ENCODE measurements at regions not wholly inside any gene's neighbourhood (a gene's known extent, or its start where the extent isn't known, plus 50 kb on each side); places are given as distances from the start of the nearest gene placed in this dataset.

DNA sequence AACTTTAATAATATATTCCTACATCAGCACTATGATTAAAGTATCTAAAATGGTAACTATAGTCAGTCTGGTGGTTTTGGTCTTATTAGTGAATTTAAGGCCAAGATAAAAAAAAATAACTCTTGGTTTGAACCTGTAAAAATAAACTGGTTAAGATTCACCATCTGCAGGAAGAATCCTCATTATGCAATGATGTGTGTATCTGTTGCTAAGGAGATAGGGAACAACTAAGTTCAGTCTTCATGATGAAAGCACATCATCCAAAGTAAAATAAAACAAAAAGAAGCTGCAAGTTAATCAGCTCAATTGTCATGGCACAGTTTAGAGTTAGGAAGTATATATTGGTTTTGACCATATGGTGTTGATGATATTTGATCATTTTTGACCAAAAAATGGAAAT, 466.0 kb downstream of the NYAP2 start:
- Histone ChIP-seq H3K27me3 (ENCODE audit: insufficient read depth, low read length, poor library complexity, severe bottlenecking) (no peaks in the 10 kb centered on the region), H3K4me3 (ENCODE audit: low read length) (no peak overlapping the region), H3K36me3 (ENCODE audit: insufficient read depth, low read length) (no peaks in the 10 kb centered on the region), H3K9me3 (ENCODE audit: low read length) (no peaks in the 10 kb centered on the region), H3K27ac (ENCODE audit: low read depth, low read length) (no peak overlapping the region), H3K4me1 (ENCODE audit: insufficient read depth, low read length) (no peaks in the 10 kb centered on the region)
- CTCF ChIA-PET = no interaction called here
- Mint-ChIP-seq H3K36me3 (no peaks in the 10 kb centered on the region), H3K4me1 (no peaks in the 10 kb centered on the region), H3K27me3 (no peaks in the 10 kb centered on the region), H3K4me3 (no peak overlapping the region), H3K27ac (no peak overlapping the region), H3K9me3 (no peaks in the 10 kb centered on the region)
- POLR2A ChIA-PET = no interaction called here
- no peak for DNase-seq

DNA sequence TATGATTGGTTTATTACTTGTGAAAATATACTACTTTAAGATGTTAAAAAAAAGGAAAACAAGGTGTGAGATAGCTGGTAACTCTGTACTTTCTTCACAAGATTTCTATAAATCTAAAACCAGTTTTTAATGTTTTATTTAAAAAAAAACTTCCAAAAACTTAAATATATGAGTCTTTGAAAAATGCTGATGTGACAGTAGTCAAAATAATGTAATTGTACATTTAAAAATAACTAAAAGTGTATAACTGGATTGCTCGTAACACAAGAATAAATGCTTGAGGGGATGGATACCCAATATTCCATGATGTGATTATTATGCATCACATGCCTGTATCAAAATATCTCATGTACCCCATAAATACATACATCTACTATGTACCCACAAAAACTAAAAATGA, 464.9 kb downstream of the NYAP2 start:
- H3K36me3 Mint-ChIP-seq = no peaks in the 10 kb centered on the region
- DNase-seq = no peak
- no peak overlapping the region for H3K27ac Mint-ChIP-seq
- H3K9me3 Mint-ChIP-seq = no peaks in the 10 kb centered on the region
- CTCF ChIA-PET = no interaction called here
- H3K27me3 ChIP-seq (ENCODE audit: insufficient read depth, low read length, poor library complexity, severe bottlenecking) = no peaks in the 10 kb centered on the region
- H3K9me3 ChIP-seq (ENCODE audit: low read length) = no peaks in the 10 kb centered on the region
- no peaks in the 10 kb centered on the region for H3K36me3 ChIP-seq (ENCODE audit: insufficient read depth, low read length)
- H3K4me3 ChIP-seq (ENCODE audit: low read length) = no peak overlapping the region
- H3K4me1 Mint-ChIP-seq = no peaks in the 10 kb centered on the region
- no peaks in the 10 kb centered on the region for H3K27me3 Mint-ChIP-seq
- H3K4me1 ChIP-seq (ENCODE audit: insufficient read depth, low read length) = no peaks in the 10 kb centered on the region
- POLR2A ChIA-PET = no interaction called here
- H3K4me3 Mint-ChIP-seq = no peak overlapping the region
- H3K27ac ChIP-seq (ENCODE audit: low read depth, low read length) = no peak overlapping the region

- Mint-ChIP-seq H3K4me1 (no peaks in the 10 kb centered on the region), H3K27me3 (no peaks in the 10 kb centered on the region), H3K4me3 (no peak overlapping the region), H3K36me3 (no peaks in the 10 kb centered on the region), H3K9me3 (no peaks in the 10 kb centered on the region), H3K27ac (no peak overlapping the region)
- Histone ChIP-seq H3K27me3 (ENCODE audit: insufficient read depth, low read length, poor library complexity, severe bottlenecking) (no peaks in the 10 kb centered on the region), H3K27ac (ENCODE audit: low read depth, low read length) (no peak overlapping the region), H3K36me3 (ENCODE audit: insufficient read depth, low read length) (no peaks in the 10 kb centered on the region), H3K4me3 (ENCODE audit: low read length) (no peak overlapping the region), H3K9me3 (ENCODE audit: low read length) (no peaks in the 10 kb centered on the region), H3K4me1 (ENCODE audit: insufficient read depth, low read length) (no peaks in the 10 kb centered on the region)
- DNase-seq = no peak
- CTCF ChIA-PET = no interaction called here
- POLR2A ChIA-PET = no interaction called here
Observed at GRCh38 chr2:225842939-225843338, 443.4 kb downstream of the NYAP2 start.

DNA sequence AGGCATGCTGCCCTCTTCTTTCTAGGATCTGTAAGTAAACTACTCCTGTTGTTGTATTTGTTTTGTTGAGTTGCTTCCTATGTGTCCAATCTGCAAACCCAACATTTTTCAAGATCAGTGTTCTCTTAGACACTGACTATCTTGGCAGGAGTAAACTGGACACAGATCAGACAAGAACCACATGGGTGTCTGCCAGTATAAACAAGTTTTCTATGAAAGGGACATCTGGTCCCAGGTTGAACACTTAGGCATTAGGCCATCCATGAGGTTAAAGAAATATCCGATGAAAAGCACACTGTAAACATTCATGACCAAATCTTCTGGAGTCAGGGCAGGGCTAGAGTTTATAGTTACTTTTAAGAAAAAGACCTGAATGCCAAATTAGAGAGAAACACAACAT, 441.8 kb downstream of the NYAP2 start:
- CTCF ChIA-PET = no interaction called here
- no peak overlapping the region for H3K4me3 ChIP-seq (ENCODE audit: low read length)
- no peaks in the 10 kb centered on the region for H3K27me3 Mint-ChIP-seq

DNA sequence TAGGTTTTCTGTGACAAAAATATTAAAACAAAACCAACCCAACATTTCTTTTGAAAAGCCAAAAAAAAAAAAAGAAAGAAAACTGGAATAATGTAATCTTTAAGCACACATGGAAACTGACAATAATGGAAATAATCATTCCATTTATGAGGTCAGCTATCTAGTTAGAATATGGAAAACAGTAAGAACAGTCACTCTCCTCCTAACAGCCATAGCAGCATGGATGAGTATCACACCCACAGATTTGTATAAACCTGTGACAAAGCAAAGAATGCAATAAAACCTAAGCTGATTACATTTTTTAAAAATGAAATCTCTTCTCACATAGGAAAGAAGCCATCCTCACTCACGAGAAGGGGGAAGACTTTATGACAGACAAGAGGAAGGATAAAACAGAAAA, 437.8 kb downstream of the NYAP2 start:
- CTCF ChIA-PET = no interaction called here
- H3K36me3 Mint-ChIP-seq = no peaks in the 10 kb centered on the region
- H3K9me3 ChIP-seq (ENCODE audit: low read length) = no peaks in the 10 kb centered on the region

More for the DNA sequence above, 441.8 kb downstream of the NYAP2 start:
- no peaks in the 10 kb centered on the region for H3K27me3 ChIP-seq (ENCODE audit: insufficient read depth, low read length, poor library complexity, severe bottlenecking)
- H3K36me3 ChIP-seq (ENCODE audit: insufficient read depth, low read length) = no peaks in the 10 kb centered on the region
- no peaks in the 10 kb centered on the region for H3K9me3 ChIP-seq (ENCODE audit: low read length)
- H3K4me3 Mint-ChIP-seq = no peak overlapping the region
- H3K27ac Mint-ChIP-seq = no peak overlapping the region
- no peak overlapping the region for H3K27ac ChIP-seq (ENCODE audit: low read depth, low read length)
- no peak for DNase-seq
- POLR2A ChIA-PET = no interaction called here
- H3K9me3 Mint-ChIP-seq = no peaks in the 10 kb centered on the region
- no peaks in the 10 kb centered on the region for H3K4me1 Mint-ChIP-seq
- no peaks in the 10 kb centered on the region for H3K36me3 Mint-ChIP-seq
- H3K4me1 ChIP-seq (ENCODE audit: insufficient read depth, low read length) = no peaks in the 10 kb centered on the region

DNA sequence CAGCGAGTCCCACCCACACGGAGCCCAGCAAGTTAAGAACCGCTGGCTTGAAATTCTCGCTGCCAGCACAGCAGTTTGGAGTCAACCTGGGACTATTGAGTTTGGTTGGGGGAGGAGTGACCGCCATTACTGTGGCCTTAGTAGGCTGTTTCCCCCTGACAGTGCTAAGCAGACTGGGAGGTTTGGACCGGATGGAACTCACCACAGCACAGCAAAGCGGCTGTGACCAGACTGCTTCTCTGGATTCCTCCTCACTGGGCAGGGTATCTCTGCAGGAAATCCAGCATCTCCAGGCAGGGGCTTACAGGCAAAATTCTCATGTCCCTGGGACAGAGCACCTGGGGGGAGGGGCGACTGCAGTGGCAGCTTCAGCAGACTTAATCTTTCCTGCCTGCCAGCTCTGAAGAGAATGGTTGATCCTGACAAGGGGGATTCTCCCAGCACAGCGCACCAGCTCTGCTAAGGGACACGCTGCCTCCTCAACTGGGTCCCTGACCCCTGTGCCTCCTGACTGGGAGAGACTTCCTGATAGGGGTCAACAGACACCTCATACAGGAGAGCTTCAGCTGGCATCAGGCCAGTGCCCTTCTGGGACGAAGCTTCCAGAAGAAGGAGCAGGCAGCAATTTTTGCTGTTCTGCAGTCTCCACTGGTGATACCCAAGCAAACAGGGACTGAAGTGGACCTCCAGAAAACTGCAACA, 425.4 kb downstream of the NYAP2 start:
- CTCF ChIA-PET = no interaction called here
- no peaks in the 10 kb centered on the region for H3K4me1 Mint-ChIP-seq
- H3K27me3 Mint-ChIP-seq = peaks cover 3 to 6% of the 10 kb centered on the region in 2 donors
- H3K4me3 ChIP-seq (ENCODE audit: low read length) = no peak overlapping the region
- H3K36me3 Mint-ChIP-seq = no peaks in the 10 kb centered on the region
- H3K36me3 ChIP-seq (ENCODE audit: insufficient read depth, low read length) = no peaks in the 10 kb centered on the region
- no peak overlapping the region for H3K27ac ChIP-seq (ENCODE audit: low read depth, low read length)
- POLR2A ChIA-PET = no interaction called here
- no peaks in the 10 kb centered on the region for H3K9me3 ChIP-seq (ENCODE audit: low read length)
- H3K27me3 ChIP-seq (ENCODE audit: insufficient read depth, low read length, poor library complexity, severe bottlenecking) = no peaks in the 10 kb centered on the region
- peaks cover 0 to 9% (median 6%) of the 10 kb centered on the region in 5 donors for H3K9me3 Mint-ChIP-seq
- no peak overlapping the region for H3K4me3 Mint-ChIP-seq
- no peak overlapping the region for H3K27ac Mint-ChIP-seq
- DNase-seq = no peak
- H3K4me1 ChIP-seq (ENCODE audit: insufficient read depth, low read length) = no peaks in the 10 kb centered on the region

More for the DNA sequence above, 437.8 kb downstream of the NYAP2 start:
- DNase-seq = no peak
- H3K27me3 Mint-ChIP-seq = peaks cover 0 to 2% of the 10 kb centered on the region in 2 donors
- peaks cover 0 to 2% (median 0%) of the 10 kb centered on the region in 5 donors for H3K9me3 Mint-ChIP-seq
- Histone ChIP-seq H3K27ac (ENCODE audit: low read depth, low read length) (no peak overlapping the region), H3K27me3 (ENCODE audit: insufficient read depth, low read length, poor library complexity, severe bottlenecking) (no peaks in the 10 kb centered on the region), H3K36me3 (ENCODE audit: insufficient read depth, low read length) (no peaks in the 10 kb centered on the region), H3K4me3 (ENCODE audit: low read length) (no peak overlapping the region), H3K4me1 (ENCODE audit: insufficient read depth, low read length) (no peaks in the 10 kb centered on the region)
- POLR2A ChIA-PET = no interaction called here
- H3K4me1 Mint-ChIP-seq = no peaks in the 10 kb centered on the region
- no peak overlapping the region for H3K4me3 Mint-ChIP-seq
- H3K27ac Mint-ChIP-seq = no peak overlapping the region

GRCh38 chr2:225821351-225821750, 421.8 kb downstream of the NYAP2 start:
- no peak overlapping the region for H3K4me3 ChIP-seq (ENCODE audit: low read length)
- peaks cover 3 to 7% of the 10 kb centered on the region in 2 donors for H3K27me3 Mint-ChIP-seq

GRCh38 chr2:225820826-225821225, 421.3 kb downstream of the NYAP2 start:
- Histone ChIP-seq H3K4me1 (ENCODE audit: insufficient read depth, low read length) (no peaks in the 10 kb centered on the region), H3K36me3 (ENCODE audit: insufficient read depth, low read length) (no peaks in the 10 kb centered on the region), H3K4me3 (ENCODE audit: low read length) (no peak overlapping the region), H3K27ac (ENCODE audit: low read depth, low read length) (no peak overlapping the region), H3K27me3 (ENCODE audit: insufficient read depth, low read length, poor library complexity, severe bottlenecking) (no peaks in the 10 kb centered on the region), H3K9me3 (ENCODE audit: low read length) (no peaks in the 10 kb centered on the region)
- Mint-ChIP-seq H3K27ac (no peak overlapping the region), H3K4me3 (no peak overlapping the region), H3K4me1 (no peaks in the 10 kb centered on the region), H3K27me3 (peaks cover 3 to 7% of the 10 kb centered on the region in 2 donors), H3K9me3 (peaks cover 0 to 6% (median 5%) of the 10 kb centered on the region in 5 donors), H3K36me3 (peaks cover 0 to 1% (median 0%) of the 10 kb centered on the region in 3 donors)
- no peak for DNase-seq
- CTCF ChIA-PET = no interaction called here
- POLR2A ChIA-PET = no interaction called here

More at GRCh38 chr2:225821351-225821750, 421.8 kb downstream of the NYAP2 start:
- no peaks in the 10 kb centered on the region for H3K4me1 ChIP-seq (ENCODE audit: insufficient read depth, low read length)
- CTCF ChIA-PET = no interaction called here
- no peaks in the 10 kb centered on the region for H3K4me1 Mint-ChIP-seq
- no peaks in the 10 kb centered on the region for H3K27me3 ChIP-seq (ENCODE audit: insufficient read depth, low read length, poor library complexity, severe bottlenecking)
- H3K9me3 Mint-ChIP-seq = peaks cover 0 to 8% (median 5%) of the 10 kb centered on the region in 5 donors
- H3K4me3 Mint-ChIP-seq = no peak overlapping the region
- H3K27ac ChIP-seq (ENCODE audit: low read depth, low read length) = no peak overlapping the region
- no peak overlapping the region for H3K27ac Mint-ChIP-seq
- H3K36me3 Mint-ChIP-seq = peaks cover 0 to 1% (median 0%) of the 10 kb centered on the region in 3 donors
- POLR2A ChIA-PET = no interaction called here
- no peaks in the 10 kb centered on the region for H3K36me3 ChIP-seq (ENCODE audit: insufficient read depth, low read length)
- no peak for DNase-seq
- no peaks in the 10 kb centered on the region for H3K9me3 ChIP-seq (ENCODE audit: low read length)

Data from CD8-positive, alpha-beta memory T cell (primary cell).